ENCODE measurements at regions not wholly inside any gene's neighbourhood (a gene's known extent, or its start where the extent isn't known, plus 50 kb on each side); places are given as distances from the start of the nearest gene placed in this dataset.

DNA sequence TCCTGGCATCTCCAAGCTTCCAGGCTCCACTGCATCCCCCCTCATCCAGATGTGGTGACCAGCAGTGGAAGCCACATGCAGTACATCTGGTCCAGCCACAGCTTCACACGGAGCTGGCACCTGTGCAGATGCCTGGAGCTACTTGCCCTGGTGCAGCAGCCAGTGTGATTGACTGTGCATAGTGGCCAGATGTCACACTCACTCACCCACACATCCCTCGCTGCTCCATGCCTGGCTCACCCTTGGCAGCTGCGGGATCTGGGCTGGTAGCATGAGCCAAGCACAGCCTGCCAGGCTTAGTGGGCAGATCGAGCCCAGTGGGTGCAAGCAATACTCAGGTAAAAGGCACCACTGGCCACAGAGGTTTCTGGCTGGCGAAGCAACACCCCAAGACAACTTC lies 398.0 kb upstream of the CNTN4 start:
- H3K36me3 Mint-ChIP-seq (ENCODE audit: low read depth), result no peaks in the 10 kb centered on the region
- H3K27me3 Mint-ChIP-seq (ENCODE audit: low read depth), result peaks cover 2% of the 10 kb centered on the region
- no peak for TF ChIP-seq CTCF (conservative IDR thresholded peaks at IDR 0.05)
- H3K4me3 Mint-ChIP-seq, result no peak overlapping the region
- DNase-seq (ENCODE audit: low read depth, low spot score), result no peak
- no peak overlapping the region for H3K27ac Mint-ChIP-seq (ENCODE audit: unreplicated experiment)
- H3K9me3 Mint-ChIP-seq, result no peaks in the 10 kb centered on the region
- no peaks in the 10 kb centered on the region for H3K4me1 Mint-ChIP-seq

GRCh38 chr3:1703169-1703568 lies 395.5 kb upstream of the CNTN4 start:
- H3K27ac Mint-ChIP-seq (ENCODE audit: unreplicated experiment), result no peak overlapping the region
- no peak for DNase-seq (ENCODE audit: low read depth, low spot score)
- no peak for TF ChIP-seq CTCF (conservative IDR thresholded peaks at IDR 0.05)
- H3K4me1 Mint-ChIP-seq, result no peaks in the 10 kb centered on the region
- peaks cover 2% of the 10 kb centered on the region for H3K27me3 Mint-ChIP-seq (ENCODE audit: low read depth)
- H3K4me3 Mint-ChIP-seq, result no peak overlapping the region
- peaks cover 3% of the 10 kb centered on the region for H3K9me3 Mint-ChIP-seq
- peaks cover 2% of the 10 kb centered on the region for H3K36me3 Mint-ChIP-seq (ENCODE audit: low read depth)

- H3K27ac Mint-ChIP-seq (ENCODE audit: unreplicated experiment), result no peak overlapping the region
- H3K36me3 Mint-ChIP-seq (ENCODE audit: low read depth), result peaks cover 2% of the 10 kb centered on the region
- no peaks in the 10 kb centered on the region for H3K27me3 Mint-ChIP-seq (ENCODE audit: low read depth)
- no peak overlapping the region for H3K4me3 Mint-ChIP-seq
- no peak for DNase-seq (ENCODE audit: low read depth, low spot score)
- TF ChIP-seq CTCF (conservative IDR thresholded peaks at IDR 0.05), result no peak
- H3K4me1 Mint-ChIP-seq, result no peaks in the 10 kb centered on the region
- H3K9me3 Mint-ChIP-seq, result peaks cover 8% of the 10 kb centered on the region
Measured at GRCh38 chr3:1710663-1711062, 388.0 kb upstream of the CNTN4 start.

DNA sequence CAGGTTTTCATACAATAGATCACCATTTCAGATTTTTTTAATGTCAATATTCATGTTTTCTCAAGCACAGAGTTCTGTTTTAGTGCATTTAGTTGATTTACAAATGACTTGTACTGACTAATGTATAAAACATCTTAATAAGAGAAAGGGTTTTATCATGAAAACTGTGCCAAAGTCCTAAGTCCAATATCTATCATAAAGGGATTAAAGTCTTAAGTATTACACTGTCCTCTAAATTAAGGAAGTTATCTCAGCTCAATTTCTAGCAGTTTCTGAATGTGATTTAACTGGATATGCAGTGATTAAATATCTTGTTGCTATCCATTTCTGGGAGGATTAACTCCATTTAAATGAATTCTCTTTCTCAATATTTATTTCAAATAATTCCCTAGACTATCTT lies 381.1 kb upstream of the CNTN4 start:
- no peak for TF ChIP-seq CTCF (conservative IDR thresholded peaks at IDR 0.05)
- Mint-ChIP-seq H3K4me3 (no peak overlapping the region), H3K4me1 (no peaks in the 10 kb centered on the region), H3K27me3 (ENCODE audit: low read depth) (no peaks in the 10 kb centered on the region), H3K36me3 (ENCODE audit: low read depth) (no peaks in the 10 kb centered on the region), H3K9me3 (no peaks in the 10 kb centered on the region), H3K27ac (ENCODE audit: unreplicated experiment) (no peak overlapping the region)
- DNase-seq (ENCODE audit: low read depth, low spot score), result no peak

DNA sequence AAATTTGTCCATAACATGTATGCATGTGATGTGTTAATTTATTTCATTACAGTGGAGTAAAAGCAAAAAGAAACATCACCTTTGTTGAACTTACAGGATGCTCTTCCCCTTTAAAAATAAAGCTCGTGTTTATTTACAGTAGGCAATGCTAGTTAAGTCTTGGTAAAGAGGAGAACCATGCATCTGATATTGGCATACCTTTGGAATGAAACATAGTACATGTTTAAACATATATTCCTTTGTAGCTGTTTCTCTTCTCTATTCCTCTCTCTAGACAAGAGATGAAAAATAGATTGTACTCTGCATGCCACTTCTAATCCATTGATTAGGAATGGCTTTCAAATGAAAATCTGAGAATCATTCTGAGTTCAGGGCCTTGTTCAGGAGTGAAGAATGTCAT lies 374.9 kb upstream of the CNTN4 start:
- Mint-ChIP-seq H3K4me1 (no peaks in the 10 kb centered on the region), H3K9me3 (peaks cover 2% of the 10 kb centered on the region), H3K27me3 (ENCODE audit: low read depth) (no peaks in the 10 kb centered on the region), H3K27ac (ENCODE audit: unreplicated experiment) (no peak overlapping the region), H3K4me3 (no peak overlapping the region), H3K36me3 (ENCODE audit: low read depth) (no peaks in the 10 kb centered on the region)
- TF ChIP-seq CTCF (conservative IDR thresholded peaks at IDR 0.05), result no peak
- no peak for DNase-seq (ENCODE audit: low read depth, low spot score)

DNA sequence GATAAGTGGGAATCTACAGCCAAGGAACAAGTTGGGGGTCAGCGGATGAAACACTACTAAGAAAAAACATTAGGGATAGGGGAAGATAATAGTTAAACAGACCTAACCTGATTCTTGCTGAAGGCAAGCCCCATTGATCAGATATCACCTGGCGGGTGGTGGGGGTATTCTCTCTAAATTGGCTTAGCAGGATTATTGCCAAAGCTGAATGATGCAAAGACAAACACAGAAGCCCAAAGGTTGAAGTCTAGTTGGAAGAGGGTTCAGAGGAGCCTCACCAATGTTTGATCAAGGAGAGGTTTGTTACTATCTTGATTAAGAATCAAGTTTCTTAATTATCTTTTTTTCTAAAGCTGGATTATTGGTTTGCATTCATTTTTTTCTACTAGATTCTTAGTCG lies 371.9 kb upstream of the CNTN4 start:
- no peak for DNase-seq (ENCODE audit: low read depth, low spot score)
- peaks cover 7% of the 10 kb centered on the region for H3K9me3 Mint-ChIP-seq
- H3K4me1 Mint-ChIP-seq, result no peaks in the 10 kb centered on the region
- no peak for TF ChIP-seq CTCF (conservative IDR thresholded peaks at IDR 0.05)
- no peaks in the 10 kb centered on the region for H3K36me3 Mint-ChIP-seq (ENCODE audit: low read depth)
- H3K27ac Mint-ChIP-seq (ENCODE audit: unreplicated experiment), result no peak overlapping the region
- no peak overlapping the region for H3K4me3 Mint-ChIP-seq
- peaks cover 4% of the 10 kb centered on the region for H3K27me3 Mint-ChIP-seq (ENCODE audit: low read depth)

All from neural crest cell (in vitro differentiated cells).